RPMI7951 (cell line): ENCODE measurements at regions not wholly inside any gene's neighbourhood (a gene's known extent, or its start where the extent isn't known, plus 50 kb on each side); places are given as distances from the start of the nearest gene placed in this dataset.

ENCODE experiments used
- DNase-seq: peaks from one replicate; pipeline ENCODE4 v3.0.0-alpha.2; 2012; ENCODE audit warnings: low read depth

DNA sequence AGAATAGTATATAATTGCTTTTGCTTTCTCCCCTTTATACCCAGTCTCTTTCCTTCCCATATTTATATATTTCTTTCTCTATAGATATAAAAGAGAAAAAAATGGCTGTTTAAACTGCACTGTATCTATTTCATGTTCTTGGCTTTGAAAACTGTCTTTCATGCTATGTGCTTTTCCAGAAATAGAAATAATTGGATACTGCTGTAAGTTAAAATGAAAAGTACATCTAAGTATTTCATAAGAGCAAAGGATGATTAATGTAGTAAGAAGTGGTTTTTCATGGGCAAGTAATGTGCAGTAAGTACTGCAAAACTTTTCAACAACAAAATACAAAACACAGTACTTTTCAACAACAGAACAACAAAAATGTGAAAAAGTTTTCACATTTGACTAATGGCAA, 237.9 kb downstream of the SNCA start:
- no peak for DNase-seq

DNA sequence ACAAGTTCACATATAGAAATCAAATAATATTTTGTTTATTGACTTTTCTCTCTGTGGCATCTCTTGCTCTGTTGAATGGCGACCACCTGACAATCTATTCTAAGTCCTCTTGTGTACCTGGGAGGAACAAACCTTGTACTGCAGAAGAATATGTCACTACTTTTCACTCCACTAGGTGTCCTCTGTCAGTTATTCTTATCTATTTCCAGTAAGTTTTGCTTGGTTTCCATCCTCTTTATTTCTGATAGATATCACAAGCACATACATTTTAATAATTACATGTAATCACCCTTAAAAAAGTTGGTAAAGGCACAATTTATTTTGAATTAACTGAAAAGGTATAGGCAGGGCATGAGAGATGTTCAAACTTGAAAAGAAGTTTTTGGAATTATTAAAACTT, 238.4 kb downstream of the SNCA start:
- peak; percentile 2 for DNase-seq

DNA sequence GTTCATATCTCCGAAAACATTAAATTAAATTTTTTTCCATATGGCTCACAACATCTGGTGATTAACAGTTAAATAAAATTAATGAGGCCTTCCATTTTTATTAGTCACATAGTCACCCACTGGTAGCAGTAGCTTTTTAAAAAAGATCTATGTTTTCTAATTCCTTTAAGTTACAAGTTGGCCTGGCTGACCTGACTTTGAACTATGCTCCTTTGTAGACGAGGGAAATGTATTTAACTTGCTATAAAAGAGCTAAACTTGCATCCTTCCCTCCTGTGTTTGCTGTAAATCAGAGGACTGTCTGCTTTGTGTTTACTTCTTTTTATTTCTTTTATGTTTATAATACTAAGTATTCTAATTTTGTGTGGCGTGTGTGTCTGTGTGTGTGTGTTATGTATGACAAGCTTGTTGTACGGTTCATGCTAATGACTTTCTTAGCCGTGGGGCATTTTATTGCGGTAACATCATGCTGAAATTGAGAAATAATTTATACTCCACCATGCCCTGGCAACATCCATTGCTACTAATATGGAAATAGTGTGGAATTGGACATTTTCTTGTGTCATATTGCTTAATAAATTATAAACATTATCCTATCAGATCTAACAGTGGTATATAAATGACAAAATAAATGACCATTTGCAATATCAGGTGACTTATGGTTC, 241.7 kb downstream of the SNCA start:
- DNase-seq, result no peak

DNA sequence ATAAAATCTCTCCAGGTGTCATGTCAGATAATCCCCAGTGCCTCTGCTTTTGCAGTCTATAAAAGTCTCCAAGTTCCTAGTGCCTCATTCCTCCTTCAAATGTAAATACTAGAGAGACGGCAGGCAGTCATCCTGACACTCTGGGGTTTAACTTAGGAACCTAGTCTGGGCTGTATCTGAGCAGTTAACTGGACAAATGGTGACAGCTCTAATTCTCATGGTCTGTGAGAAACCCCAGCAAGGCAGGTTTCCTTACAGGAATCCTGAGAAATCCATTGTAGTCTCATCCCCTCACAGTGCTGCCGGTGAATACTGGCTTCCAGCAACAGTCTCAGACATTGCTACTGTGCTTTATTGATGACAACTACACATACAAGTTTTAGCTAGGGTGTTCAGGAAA, 246.8 kb downstream of the SNCA start:
- DNase-seq, result no peak

GRCh38 chr4:89588421-89588820, 248.5 kb downstream of the SNCA start:
- DNase-seq, result no peak

DNA sequence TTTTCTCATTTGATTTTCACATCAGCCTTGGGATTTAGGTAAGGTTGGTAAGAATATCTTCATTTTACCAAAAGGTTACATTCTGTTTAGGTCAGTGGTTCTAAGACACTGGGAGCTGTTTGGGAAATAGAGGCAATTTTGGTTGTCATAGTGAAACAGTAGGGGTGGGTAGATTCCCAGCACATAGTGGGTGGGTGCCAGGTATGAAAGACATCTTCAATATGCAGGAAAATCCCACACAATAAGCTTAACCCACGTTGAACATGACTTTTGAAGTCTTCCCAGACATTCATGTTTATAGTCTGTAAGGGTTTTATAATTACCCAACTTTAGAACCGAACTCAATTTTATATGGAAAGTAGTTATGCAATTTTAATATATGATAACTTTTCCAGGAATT, 249.6 kb downstream of the SNCA start:
- no peak for DNase-seq

- peak; percentile 7 for DNase-seq
These were observed 250.1 kb downstream of the SNCA start for GRCh38 chr4:89586864-89587263.

- DNase-seq, result peak; percentile 1
These were observed 250.6 kb downstream of the SNCA start for GRCh38 chr4:89586318-89586717.

- DNase-seq, result no peak
These were observed 254.0 kb downstream of the SNCA start for GRCh38 chr4:89582756-89583505.

GRCh38 chr4:89579771-89580170, 257.2 kb downstream of the SNCA start:
- DNase-seq, result no peak

DNA sequence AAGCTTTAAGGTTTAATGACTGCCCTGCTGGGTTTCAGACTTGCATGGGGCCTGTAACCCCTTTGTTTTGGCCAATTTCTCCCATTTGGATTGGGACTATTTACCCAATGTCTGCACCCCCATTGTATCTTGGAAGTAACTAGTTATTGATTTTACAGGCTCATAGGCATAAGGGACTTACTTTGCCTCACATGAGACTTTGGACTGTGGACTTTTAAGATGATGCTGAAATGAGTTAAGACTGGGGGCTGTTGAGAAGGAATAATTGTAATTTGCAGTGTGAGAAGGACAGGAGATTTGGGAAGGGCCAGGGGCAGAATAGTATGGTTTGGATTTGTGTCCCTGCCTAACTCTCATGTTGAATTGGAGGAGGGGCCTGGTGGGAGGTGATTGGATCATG, 260.7 kb downstream of the SNCA start:
- no peak for DNase-seq

DNA sequence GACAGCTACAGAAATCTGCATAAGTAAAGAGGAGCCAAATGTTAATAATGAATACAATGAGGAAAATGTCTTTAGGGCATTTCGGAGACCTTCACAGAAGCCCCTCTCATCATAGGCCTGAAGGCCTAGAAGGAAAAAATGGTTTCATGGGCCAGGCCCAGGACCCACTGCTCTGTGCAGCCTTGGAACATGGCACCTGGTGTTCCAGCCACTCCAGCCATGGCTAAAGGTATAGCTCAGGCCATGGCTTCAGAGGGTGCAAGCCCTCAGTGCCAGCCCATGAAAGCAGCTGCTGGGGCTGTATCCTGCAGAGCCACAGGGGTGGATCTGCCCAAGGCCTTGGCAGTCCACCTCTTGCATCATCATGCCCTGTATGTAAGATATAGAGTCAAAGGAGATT, 261.1 kb downstream of the SNCA start:
- no peak for DNase-seq

- no peak for DNase-seq
These were observed 262.8 kb downstream of the SNCA start for GRCh38 chr4:89574176-89574575.

- DNase-seq, result no peak
These were observed 263.3 kb downstream of the SNCA start for GRCh38 chr4:89573656-89574055.

- DNase-seq, result no peak
These were observed 264.6 kb downstream of the SNCA start for GRCh38 chr4:89572224-89572858.

DNA sequence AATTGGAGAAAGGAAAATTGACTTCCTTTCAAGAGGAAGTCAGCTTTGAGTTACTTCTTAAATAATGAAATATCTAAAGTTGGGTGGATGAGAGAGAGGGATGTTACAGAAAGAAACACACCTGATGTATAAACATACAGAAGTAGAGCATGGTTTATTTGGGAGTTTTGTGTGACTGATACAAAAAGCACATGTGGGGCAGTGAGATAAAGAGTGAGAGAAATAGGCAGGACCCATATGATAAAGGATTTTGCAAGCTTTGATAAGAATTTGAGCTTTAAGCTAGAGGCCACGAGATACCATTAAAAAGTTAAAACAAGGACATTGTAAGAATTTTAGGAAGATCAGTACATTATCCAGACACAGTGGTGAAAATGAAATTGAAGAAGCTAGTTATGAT, 263.3 kb upstream of the GPRIN3 start:
- DNase-seq, result no peak

DNA sequence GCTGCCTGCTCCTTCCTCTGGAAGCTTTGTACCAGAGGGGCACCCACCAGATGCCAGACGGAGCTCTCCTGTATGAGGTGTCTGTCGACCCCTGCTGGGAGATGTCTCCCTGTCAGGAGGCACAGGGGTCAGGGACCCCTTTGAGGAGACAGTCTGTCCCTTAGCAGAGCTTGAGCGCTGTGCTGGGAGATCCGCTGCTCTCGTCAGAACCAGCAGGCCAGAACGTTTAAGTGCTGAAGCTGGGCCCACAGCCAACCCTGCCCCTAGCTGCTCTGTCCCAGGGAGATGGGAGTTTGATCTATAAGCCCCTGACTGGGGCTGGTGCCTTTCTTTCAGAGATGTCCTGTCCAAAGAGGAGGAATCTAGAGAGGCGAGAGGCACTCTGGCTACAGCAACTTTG, 260.3 kb upstream of the GPRIN3 start:
- no peak for DNase-seq

- no peak for DNase-seq
These were observed 255.8 kb upstream of the GPRIN3 start for GRCh38 chr4:89563431-89563830.

DNA sequence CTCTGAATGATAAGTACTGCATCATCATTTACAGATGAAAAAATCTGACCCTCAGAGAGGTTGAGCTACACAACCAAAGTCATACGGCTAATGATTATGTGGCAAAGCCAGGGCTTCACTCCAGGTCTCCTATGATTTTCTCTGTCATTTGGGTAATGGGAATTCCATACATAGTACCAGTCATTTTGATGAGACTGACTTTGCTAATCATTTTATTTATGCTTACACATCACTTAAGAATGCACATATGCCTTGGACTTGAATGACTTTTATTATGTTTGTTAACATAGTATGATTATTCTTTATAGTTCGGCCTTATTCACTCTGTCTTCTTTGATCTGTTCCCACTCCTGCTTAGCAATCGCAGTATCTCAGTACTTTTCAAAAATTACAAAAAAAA, 255.1 kb upstream of the GPRIN3 start:
- DNase-seq, result no peak

- DNase-seq, result no peak
These were observed 253.4 kb upstream of the GPRIN3 start for GRCh38 chr4:89561048-89561447.

- peak; percentile 5 for DNase-seq
These were observed 250.5 kb upstream of the GPRIN3 start for GRCh38 chr4:89558147-89558546.

DNA sequence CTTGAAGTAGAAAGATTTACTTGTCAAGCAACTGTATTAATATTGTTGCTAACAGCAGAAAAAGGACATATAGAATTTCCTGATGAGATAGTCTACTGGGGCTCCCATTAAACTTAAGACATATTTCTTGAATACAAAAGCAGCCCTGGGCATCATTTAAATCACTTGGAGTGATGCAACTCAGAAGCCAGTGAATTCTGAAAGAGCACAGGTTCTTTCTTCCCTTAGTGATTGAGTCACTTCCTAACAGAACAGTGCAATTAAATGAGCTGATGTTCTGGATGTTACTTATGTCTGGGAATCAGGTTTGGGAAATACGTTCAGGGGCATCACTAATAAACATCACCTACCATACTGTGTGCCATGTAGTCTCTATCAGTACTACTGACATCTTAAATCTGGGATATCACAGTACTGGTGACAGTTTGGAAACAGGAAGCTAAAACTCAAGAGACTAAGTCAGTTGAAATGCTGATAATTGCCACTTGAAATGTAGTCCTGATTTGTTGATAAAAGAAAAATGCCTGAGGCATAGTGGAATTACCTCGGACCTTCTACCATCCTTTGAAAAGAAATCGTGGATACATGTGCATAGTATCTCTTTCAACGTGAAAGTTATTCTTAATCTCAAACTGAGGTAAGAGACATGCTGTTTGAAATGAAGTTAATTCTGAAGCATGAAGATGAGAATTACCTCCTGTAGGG, 249.2 kb upstream of the GPRIN3 start:
- peak; percentile 1 for DNase-seq

DNA sequence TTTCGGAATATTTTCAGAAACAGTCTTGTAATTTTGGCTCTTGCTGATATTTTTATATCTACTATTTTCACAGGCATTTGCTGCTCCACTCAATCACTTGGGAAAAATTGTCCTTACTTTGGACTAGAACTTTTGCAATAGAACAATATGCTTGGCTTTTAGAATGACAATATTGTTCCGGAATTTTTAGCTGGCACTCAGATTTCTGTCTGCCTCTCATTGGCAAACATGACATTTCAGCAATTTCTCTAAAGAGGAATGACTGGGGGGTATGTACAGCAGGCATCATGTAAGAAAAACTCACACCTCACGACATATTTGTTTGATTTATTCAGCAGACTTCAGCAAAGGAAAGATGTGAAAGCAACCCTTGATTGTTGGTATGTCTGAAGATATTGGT, 243.6 kb upstream of the GPRIN3 start:
- DNase-seq, result no peak
